GM18511 (cell line): ENCODE measurements at regions not wholly inside any gene's neighbourhood (a gene's known extent, or its start where the extent isn't known, plus 50 kb on each side); places are given as distances from the start of the nearest gene placed in this dataset.

Experiments
- ATAC-seq: cut with Tn5 transposase; IDR thresholded peaks from one replicate; pipeline ENCODE4 v1.9.1; 2021; ENCODE audit warnings: mild to moderate bottlenecking, moderate library complexity; ENCODE audit not compliant: unreplicated experiment

DNA sequence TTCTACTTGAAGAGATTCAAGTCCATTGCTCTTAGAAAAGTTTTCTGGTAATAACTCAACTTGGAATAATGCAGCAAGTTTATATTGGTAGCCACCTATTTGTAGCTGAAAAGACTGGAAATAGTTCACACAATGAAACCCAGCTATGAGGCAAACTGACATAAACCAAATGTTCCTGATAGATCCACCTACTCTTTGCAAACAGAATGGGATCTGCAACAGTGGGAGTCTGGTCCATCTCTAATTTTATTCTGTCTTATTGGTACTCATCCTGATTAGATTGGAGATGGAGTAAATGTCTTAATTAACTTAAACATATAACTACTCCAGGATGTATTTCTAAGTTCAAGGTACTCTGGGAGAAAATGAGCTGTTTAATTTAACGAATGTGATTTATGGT lies 438.0 kb downstream of the OLFM4 start:
- ATAC-seq, result no peak

DNA sequence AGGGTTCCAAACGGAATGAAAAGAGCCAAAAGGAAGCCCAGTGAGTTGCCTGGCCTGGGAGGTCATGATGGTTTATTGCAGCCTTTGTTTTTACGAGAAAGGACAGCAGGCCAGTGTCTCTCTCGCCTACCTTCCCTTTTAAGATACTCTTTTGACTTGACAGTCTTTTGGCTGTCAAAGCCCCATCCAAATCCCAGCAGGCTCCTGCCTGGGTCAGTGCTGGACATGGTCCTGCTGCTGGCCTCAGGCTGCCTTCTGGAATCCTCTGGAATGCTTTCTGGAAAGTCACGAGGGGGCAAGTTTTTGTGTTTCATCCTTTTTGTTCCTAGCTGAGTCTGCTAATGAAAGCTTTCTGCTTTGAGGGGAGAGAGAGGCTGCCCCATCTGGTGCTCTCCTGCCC lies 444.8 kb downstream of the OLFM4 start:
- no peak for ATAC-seq

DNA sequence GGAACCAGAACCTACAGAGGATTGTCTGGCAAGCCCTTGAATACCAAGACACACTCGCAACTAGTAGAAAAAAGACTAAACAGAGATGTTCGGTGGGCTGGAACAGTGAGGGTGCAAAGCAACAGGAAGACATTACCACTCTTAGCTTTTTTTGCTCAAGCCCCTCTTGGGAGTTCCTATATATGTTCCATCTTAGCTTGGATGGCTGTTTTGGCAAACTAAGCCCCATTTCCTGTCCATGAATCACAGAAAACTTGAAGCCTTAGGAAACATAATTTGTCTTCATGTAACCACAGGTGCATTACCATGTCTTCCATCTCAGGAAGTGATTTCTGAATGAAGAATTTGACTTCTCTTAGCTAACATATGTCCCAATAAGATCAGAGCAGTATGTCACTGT lies 446.3 kb downstream of the OLFM4 start:
- no peak for ATAC-seq

DNA sequence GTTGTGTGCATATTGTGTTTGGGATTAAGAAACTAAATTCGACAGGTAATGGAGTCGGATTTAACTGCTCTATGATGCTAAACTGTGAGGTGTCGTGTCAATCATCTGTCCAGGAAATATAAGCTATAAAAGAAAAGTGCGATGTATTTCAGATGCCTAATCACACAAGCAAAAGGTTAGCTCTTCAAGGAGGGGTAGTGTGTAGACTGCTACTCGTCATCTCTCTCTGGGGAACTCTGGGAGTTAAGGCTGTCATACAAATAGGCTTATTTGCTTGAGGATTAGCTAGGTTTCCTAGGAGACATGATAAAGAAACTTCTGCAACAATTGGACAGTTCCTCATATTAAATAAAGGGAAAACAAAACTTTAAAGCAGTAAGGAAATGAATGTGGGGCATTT lies 462.1 kb downstream of the OLFM4 start:
- no peak for ATAC-seq

DNA sequence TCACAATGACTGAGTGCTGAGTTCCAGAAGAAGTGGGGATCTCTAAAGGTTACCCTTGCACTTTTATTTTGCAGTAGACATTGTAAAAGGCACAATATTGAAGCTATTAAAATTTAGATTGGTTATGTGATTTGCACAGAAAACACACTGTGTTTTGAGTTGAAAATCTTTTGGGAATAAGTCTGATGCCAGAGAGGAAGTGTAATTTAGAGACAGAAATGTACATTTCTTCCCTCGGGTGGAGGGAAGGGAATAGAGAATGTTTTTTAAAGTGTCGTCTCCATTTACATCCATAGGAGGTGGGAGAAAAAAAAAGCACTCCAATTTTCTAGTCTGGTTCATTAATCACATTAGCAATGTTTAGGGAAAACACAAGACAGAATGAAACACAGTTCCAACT lies 465.8 kb downstream of the OLFM4 start:
- no peak for ATAC-seq

DNA sequence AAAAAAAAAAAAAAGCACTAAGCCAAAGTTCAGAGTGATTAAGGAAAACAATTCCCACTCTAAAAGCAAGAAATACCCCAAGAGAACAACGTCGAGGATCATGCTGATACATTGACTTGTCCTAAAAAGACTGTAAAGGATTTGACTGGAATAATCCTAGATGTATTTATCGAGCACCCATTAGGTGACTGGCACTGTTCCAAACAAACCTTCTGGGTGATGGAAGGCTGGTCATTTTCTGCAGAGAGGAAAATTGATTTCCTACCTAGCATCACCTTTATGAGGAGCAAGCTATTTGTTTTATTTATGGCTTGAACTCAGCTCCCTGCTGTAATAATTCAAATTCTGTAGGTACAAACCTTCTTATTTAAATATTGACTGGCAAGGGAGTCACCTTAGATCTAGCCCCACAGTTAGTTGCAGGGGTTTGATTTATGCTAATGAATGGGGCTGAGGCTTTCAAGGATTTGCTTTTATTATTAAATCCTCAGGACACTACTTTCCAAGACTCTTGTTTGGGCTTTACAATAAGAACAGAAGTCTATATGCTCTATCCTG lies 471.0 kb downstream of the OLFM4 start:
- ATAC-seq, result no peak

DNA sequence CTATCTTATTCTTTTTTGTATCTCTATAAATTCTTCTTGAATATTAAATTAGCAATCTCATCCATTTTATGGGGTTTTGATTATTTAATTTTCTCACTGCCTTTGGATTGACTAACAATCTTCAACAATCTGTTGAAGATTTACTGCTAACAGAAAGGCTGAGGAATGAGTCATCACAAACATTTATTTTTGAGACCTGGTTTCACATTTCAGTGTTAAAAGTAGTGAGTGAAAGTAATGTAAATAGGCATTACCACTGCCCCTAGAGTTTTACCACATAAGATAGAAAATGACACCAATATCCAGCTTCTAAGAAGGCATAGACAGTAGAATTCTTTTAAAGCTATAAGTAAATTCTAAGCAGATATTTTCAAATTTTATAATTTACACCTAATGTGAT lies 472.8 kb downstream of the OLFM4 start:
- no peak for ATAC-seq

DNA sequence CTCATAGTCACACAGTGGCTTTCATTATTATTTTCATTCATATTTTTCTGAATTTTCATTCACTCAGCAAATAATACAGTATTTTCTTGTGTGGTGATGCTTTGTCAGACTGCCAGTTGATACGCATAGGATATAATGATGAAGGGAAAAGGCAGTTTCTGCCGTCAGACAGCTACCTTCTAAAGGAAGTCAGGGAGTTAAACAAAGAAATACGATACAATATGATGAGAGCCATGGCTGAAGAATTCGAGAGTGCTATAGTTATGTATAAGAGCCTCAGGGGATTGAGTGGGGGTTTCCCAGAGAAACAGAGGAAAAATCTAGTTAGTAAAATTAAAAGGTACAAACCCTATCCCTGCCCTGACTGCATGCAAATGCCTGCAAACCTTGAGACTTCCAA lies 479.1 kb downstream of the OLFM4 start:
- ATAC-seq, result no peak

DNA sequence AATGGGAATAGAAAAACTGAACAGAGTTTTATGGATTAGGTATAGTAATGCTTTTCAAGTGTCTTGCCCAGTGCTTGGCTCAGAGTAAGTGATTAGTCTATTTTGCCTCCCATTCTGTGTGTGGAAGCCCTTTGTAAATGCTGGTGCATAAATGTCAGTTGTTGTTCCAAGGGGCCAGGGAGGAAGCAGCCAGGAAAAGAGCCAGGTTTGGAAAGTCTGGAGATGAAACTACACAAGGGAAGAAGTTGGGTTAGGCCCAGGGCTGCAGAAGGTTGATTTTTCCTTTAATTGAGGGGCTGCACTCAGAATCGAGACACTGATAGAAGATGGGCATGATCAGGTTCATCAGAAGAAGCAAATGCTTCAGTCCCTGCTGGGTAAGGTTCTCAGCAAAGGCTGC lies 484.0 kb downstream of the OLFM4 start:
- no peak for ATAC-seq

DNA sequence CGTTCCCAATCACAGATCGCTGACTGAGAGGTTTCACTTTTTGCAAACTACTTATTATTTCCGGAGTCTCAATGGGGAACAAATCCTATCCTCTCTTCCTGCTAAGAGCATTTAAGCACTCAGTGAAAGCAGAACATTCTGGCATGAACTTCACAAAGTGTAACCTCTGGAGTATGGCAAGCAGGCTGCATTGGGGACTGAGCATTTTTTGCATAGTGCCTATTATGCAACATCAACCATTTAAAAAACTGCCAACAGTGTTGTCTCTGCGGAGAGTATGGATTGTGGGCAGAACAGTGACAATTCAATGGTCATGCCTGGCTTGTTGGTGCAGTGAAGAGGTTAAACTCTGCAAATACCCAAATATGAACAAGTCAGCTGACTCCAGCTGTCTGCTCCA lies 484.6 kb downstream of the OLFM4 start:
- no peak for ATAC-seq

DNA sequence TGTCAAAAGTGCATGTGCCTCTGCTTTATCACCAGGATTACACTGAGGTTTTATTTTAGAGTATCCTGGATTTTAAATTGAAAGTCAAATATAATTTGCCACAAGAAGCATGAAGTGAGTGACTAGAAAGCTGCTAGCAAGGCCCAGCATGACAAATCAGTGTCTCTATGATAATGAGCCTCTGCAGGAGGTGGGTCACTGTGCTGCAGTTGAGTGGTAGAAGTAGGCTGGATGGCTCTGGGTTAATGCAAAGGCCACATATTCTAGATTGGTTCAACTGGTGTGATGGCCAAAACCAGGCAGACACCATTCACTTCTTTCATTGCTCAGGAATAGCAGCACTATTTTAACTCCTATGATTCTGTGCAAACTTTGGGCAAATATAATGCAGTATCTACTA lies 491.5 kb downstream of the OLFM4 start:
- no peak for ATAC-seq

DNA sequence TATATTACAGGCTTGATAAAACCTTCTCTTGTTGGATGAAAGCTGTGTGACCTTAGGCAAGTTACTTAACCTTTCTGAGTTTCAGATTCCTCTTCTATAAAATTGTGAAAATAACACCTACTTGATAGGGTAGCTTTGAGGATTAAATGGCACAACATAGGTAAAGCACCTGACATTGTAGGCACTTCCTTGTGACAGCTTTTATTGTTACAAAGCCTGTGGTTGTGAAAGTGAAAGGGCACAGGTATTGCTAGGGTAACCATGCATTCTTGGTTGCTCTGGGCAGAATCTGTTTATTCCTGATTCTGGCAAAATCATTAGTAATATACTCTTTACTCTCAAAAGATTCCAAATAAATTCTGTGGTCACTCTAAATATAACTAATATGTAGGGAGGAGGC lies 493.4 kb downstream of the OLFM4 start:
- ATAC-seq, result no peak

DNA sequence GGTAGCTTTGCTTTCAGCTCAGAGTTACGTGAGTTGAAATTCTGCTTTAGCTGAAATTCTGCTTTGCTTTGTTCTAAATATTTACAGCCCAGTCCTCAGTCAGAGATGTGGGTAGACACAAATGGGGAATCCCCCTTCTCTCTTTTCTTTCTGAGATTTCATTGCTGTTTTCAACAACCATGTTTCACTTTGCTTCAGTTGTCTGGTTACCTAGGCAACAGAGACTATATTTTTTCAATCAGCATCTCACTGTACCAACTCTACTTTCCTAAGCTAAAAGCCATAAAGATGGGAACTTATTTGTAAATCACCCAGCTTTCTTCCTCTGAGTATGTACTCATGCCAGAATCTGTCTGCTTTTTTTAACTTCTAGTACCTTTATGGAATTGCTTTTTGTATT lies 509.0 kb downstream of the OLFM4 start:
- no peak for ATAC-seq

DNA sequence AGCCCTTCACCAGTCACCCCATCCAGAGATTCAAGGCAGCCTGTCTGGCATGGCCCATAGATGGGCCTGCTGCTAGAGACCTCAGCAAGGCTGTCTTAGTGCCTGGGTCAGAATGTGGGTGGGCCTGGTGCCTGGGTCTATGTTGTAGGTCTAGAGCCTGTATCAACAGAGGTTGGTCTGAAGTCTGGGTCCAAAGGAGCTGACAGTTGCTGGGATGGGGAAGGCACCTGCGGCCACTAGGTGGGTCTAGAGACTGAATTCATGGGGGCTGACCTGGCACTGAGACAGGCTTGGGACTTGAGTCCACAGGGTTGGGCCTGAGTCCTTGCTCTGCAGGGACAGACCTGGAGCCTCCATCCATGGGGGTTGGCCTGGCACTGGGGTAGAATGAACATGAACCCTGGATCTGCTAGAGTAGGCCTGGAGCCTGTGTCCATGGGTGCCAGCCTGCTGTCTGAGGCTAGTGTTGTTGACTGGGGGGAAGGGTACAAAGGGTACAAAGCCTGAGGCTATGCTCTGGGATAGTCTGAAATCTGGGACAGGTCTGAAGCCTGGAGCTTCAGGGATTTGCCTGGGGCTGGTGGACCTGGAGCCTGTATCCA lies 516.8 kb downstream of the OLFM4 start:
- ATAC-seq, result no peak

DNA sequence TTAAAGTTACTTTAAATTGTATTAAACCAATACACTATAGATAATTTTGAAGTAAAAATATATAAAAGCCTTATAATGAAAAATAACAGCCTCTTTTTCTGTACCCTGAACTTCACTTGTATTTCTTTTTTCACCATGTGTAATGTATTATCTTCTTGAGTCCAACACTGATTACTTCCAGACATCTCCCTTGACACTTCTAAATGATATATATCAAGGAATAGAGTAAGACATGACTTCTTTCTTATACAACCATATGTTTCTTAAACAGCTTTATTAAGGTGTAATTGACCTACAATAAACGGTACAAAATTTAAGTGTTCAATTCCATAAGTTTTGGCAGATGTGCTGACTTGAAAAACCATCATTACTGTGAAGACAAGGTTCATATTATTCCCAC lies 531.9 kb downstream of the OLFM4 start:
- no peak for ATAC-seq

DNA sequence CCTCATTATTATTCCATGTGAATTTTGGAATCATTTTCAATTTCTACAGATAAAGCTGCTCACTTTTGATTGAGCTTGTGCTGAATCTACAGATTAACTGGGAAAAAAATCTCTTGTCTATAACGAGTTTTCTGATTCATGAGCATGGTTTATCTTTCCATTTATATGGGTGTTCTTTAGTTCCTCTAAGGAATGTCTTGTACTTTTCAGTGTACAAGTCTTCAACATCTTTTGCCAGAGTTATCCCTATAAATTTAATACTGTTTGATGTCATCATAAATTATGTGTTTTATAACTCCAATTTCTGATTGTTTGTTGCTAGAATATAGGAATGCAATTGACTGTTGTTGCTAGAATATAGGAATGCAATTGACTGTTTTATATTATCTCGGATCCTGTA lies 533.8 kb downstream of the OLFM4 start:
- no peak for ATAC-seq

DNA sequence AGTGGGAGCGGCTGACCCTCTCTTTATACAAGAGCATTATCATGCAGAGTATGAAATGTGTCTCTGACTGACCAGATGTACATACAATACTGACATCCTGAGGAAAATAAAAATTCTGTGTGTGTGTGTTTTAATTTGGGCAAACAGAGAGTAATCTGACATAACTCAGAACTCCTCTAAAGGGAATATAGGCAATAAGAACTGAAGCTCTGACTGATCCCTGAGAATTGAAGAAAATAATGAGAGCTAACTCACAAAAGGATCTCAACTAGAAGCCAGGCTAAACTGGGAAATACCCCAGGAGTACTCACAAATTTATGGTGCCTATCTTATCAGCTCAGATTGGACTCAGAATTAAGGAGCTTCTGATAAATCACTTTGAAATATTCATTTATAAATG lies 539.9 kb downstream of the OLFM4 start:
- ATAC-seq, result no peak

DNA sequence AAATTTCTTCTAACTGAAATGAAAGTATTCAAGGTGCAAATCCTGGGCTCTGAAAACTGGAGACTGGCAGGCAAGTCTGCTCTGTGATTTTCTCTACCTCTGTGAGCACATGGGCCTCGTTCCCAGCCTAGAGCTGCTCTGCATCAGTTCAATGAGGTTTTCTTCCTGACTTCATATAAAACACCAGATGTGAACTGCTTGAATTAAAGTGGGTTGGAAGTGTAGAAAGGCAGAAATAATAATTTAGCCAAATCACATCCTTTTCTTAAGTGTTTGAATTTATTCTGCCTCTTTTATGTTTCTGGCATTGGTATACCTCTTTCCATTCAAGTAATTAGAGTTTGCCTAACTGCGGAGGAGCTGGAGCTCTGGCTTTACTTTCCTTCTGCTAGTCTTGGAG lies 540.8 kb downstream of the OLFM4 start:
- no peak for ATAC-seq

DNA sequence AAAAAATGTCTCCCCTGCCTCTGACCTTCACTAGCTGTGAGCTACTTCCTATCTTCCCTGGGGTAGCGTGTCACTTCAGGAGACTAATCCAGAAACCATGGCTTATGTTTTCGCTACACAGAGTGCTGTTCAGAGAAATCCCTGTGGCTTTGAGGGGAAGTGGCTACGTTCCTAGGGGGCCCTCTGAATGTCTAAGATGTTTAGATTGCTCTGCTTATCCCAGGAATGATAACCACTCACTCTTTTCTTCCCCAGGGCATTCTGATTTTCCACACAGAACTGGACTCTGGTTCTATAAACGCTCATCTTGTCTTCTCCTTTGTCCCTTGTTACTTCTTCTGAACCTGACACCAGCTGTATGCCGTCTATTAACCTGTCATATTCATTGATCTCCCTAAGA lies 572.5 kb downstream of the OLFM4 start:
- no peak for ATAC-seq

DNA sequence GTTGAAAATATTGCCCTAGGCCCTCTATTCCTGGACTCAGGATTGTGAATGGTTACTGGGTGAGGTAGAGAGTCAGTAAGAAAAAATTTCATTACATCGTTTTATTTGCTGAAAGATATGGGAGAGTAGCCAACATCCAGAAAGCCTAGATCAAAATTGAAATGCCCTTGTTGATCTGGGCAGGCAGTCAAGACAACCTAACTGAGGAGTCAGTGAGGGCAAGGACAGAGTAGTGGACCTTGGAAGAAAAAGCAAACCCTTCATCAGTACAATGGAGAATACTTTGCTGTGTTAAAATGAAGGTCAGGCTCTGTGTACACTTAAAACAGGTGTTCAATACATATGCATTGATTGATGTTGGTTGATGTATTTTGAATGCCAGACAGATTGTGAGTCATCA lies 576.7 kb downstream of the OLFM4 start:
- ATAC-seq, result no peak

DNA sequence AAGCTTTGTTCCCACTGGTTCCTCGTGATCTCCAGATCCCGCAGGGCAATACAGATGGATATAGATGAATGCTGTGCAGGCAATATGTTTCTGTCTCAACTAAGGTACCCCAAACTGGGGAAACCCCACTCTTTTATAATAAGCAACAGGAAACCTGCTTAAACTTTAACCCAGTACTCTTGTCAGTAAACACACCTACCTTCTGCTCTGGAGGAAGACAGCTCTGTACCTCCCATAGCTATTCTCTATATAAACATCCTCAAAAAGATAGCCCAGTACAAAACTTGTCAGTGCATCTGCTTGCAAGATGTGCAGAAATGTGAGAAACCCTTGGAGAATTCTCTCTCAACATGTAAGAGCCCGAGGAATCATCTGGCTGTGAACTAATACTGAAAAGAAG lies 583.6 kb downstream of the OLFM4 start:
- no peak for ATAC-seq

DNA sequence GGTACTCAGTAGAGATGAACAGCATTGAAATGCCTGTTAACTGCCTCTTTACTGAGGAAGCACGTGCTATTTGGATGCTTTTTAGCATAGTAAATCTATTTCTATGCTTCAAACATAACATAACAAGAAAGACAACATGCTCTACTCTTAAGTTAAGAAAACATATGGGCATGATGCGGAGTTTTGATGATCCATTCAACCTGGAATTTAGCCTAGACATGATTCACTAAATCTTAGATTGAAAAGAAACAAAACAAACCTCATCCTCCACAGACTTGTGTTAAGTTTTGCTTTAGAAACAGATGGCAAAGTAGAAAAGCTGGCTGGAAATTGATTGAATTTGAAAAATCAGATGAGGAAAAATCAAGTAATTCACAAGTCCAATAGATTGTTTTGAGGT lies 593.8 kb downstream of the OLFM4 start:
- no peak for ATAC-seq

DNA sequence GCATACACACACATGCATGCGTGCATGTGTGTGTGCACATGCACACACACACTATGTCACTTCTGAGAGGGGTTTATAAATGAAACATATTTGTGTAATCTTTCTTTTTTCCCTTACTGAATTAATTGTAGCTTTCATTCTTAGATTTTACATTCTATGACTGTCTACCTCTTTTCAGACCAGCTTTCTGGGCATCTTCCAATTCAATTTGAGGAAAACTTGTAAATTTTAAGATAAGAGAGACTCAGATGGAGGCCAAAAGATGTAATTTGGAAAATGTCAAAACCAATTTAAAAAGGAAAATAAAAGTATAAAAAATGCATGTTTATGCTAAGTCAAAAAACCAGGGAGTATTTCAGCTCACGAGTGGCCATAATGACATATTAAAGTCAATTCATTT lies 594.5 kb downstream of the OLFM4 start:
- ATAC-seq, result no peak
